Epithelial cell of esophagus (primary cell): ENCODE measurements at regions not wholly inside any gene's neighbourhood (a gene's known extent, or its start where the extent isn't known, plus 50 kb on each side); places are given as distances from the start of the nearest gene placed in this dataset.

ENCODE experiments used
- DNase-seq: peaks from one replicate; pipeline ENCODE4 v3.0.0; 2010; ENCODE audit warnings: low read depth
- H3K4me3 ChIP-seq: 2 replicates; pipeline ENCODE4 v1.5.1; 2011; ENCODE audit warnings: mild to moderate bottlenecking, low read length, control low read depth
- TF ChIP-seq, protein P1 (sequence below): IDR thresholded peaks from 2 replicates; pipeline ENCODE4 v1.5.1; 2011; ENCODE audit warnings: low read depth, mild to moderate bottlenecking, low read length, control low read depth, inconsistent platforms; ENCODE audit not compliant: insufficient read depth; ENCODE audit errors: missing control alignments

- DNase-seq, result no peak
- TF ChIP-seq, protein P1, sequence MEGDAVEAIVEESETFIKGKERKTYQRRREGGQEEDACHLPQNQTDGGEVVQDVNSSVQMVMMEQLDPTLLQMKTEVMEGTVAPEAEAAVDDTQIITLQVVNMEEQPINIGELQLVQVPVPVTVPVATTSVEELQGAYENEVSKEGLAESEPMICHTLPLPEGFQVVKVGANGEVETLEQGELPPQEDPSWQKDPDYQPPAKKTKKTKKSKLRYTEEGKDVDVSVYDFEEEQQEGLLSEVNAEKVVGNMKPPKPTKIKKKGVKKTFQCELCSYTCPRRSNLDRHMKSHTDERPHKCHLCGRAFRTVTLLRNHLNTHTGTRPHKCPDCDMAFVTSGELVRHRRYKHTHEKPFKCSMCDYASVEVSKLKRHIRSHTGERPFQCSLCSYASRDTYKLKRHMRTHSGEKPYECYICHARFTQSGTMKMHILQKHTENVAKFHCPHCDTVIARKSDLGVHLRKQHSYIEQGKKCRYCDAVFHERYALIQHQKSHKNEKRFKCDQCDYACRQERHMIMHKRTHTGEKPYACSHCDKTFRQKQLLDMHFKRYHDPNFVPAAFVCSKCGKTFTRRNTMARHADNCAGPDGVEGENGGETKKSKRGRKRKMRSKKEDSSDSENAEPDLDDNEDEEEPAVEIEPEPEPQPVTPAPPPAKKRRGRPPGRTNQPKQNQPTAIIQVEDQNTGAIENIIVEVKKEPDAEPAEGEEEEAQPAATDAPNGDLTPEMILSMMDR, result no peak
- no peak overlapping the region for H3K4me3 ChIP-seq
Measured at GRCh38 chr5:120789918-120790317, 325.8 kb downstream of the PRR16 start.

DNA sequence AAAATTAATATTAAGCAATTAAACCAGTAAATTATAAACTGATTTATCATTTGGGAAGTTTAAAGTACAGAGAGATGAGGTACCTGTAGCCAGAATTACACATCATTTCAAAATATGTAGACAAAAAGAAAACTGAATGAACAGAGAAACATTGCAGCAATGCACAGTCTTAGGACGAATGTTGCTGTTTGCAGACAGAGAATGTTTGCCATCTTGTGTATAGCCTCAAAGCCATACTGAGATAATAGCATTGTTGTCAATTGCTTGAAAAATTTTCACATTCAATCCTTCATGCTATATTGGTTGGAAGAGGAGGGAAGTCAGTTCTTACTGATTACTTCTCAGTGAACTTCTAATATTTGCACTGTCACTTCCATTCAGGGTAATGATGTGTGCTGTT, 326.2 kb downstream of the PRR16 start:
- no peak overlapping the region for H3K4me3 ChIP-seq
- TF ChIP-seq, protein P1, result no peak
- no peak for DNase-seq

GRCh38 chr5:120792477-120792876, 328.4 kb downstream of the PRR16 start:
- TF ChIP-seq, protein P1, result no peak
- DNase-seq, result no peak
- no peak overlapping the region for H3K4me3 ChIP-seq

DNA sequence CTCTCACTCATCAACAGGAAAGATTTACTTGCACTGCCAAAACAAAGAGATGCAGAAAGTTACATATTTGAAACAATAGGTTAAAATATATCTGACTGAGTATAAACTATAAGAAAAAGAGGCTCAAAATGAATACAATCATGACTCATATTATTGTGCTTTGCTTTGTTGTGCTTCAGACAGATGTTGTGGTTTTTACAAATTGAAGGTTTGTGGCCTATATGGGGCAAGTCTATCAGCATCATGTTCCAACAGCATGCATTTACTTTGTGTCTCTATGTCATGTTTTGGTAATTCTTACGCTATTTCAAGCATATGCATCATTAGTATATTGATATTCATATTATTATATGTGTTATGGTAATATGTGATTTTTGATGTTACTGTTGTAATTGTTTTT, 330.0 kb downstream of the PRR16 start:
- TF ChIP-seq, protein P1, result no peak
- DNase-seq, result no peak
- no peak overlapping the region for H3K4me3 ChIP-seq

- TF ChIP-seq, protein P1, result no peak
- DNase-seq, result peak; percentile 18
- no peak overlapping the region for H3K4me3 ChIP-seq
Measured at GRCh38 chr5:120803282-120803681, 339.2 kb downstream of the PRR16 start.

GRCh38 chr5:120805131-120805530, 341.0 kb downstream of the PRR16 start:
- no peak overlapping the region for H3K4me3 ChIP-seq
- TF ChIP-seq, protein P1, result no peak
- DNase-seq, result no peak

- H3K4me3 ChIP-seq, result no peak overlapping the region
- TF ChIP-seq, protein P1, result no peak
- peak; percentile 4 for DNase-seq
Measured at GRCh38 chr5:120806202-120806601, 342.1 kb downstream of the PRR16 start.
